Activated CD8-positive, alpha-beta T cell treated with anti-CD3 and anti-CD28 coated beads for 36 hours (primary cell): ENCODE measurements at regions not wholly inside any gene's neighbourhood (a gene's known extent, or its start where the extent isn't known, plus 50 kb on each side); places are given as distances from the start of the nearest gene placed in this dataset.
"Not testable (repeated sequence)": the region's sequence is repeated elsewhere in the genome, so short reads cannot be mapped to it uniquely, and the experiment has no call there.

Experiments
- ATAC-seq: fragments of 200-7000 bp; cut with Tn5 transposase; one replicate; pipeline ENCODE4 v1.10.0; 2021; ENCODE audit warnings: mild to moderate bottlenecking, moderate library complexity
- CTCF ChIA-PET: fragments of 350-600 bp; sonication (Branson Sonifier 250); formaldehyde crosslinking; loops from one replicate; lab custom pipeline; 2021; ENCODE audit warnings: antibody characterized with exemption; lab: Charles Lee
- POLR2A ChIA-PET: fragments of 350-600 bp; sonication (Branson Sonifier 250); formaldehyde crosslinking; loops from one replicate; lab custom pipeline; 2021; ENCODE audit warnings: antibody characterized with exemption; lab: Charles Lee
- DNase-seq: peaks from one replicate; pipeline ENCODE4 v3.0.0-alpha.2; 2020
- H3K27ac Mint-ChIP-seq: one replicate; pipeline ENCODE4 v1.8.0; 2021; ENCODE audit warnings: mild to moderate bottlenecking, mixed read lengths
- H3K27me3 Mint-ChIP-seq: one replicate; pipeline ENCODE4 v1.8.0; 2021; ENCODE audit warnings: mixed read lengths
- H3K36me3 Mint-ChIP-seq: one replicate; pipeline ENCODE4 v1.8.0; 2021; ENCODE audit warnings: low read depth, mixed read lengths
- H3K4me1 Mint-ChIP-seq: one replicate; pipeline ENCODE4 v1.8.0; 2021; ENCODE audit warnings: low read depth, mixed read lengths
- H3K4me3 Mint-ChIP-seq: one replicate; pipeline ENCODE4 v1.8.0; 2021; ENCODE audit warnings: mild to moderate bottlenecking, moderate library complexity, mixed read lengths
- H3K9me3 Mint-ChIP-seq: one replicate; pipeline ENCODE4 v1.8.0; 2021; ENCODE audit warnings: mixed read lengths
- CTCF ChIP-seq: fragments of 200-600 bp; IDR thresholded peaks from one replicate; pipeline ENCODE4 v1.8.0; 2022; ENCODE audit warnings: antibody characterized with exemption, mild to moderate bottlenecking
- intact Hi-C: fragments of 100-400 bp; cut with micrococcal nuclease; formaldehyde crosslinking; loops from one replicate; pipeline ENCODE4 v1.10.0; 2022

- DNase-seq: no peak
- Mint-ChIP-seq H3K36me3 (peaks cover 6% of the 10 kb centered on the region), H3K9me3 (peaks cover 9% of the 10 kb centered on the region), H3K27me3 (no peaks in the 10 kb centered on the region), H3K4me1 (peaks cover 6% of the 10 kb centered on the region), H3K4me3 (no peak overlapping the region), H3K27ac (no peak overlapping the region)
- ChIA-PET POLR2A (no interaction called here), CTCF (interaction anchor here (0.7 kb wide), 1 partner anchor 15 kb away, joined by 3 read pairs; no protein-coding TSS in a partner anchor)
- intact Hi-C loops: no loop called here
- TF ChIP-seq CTCF: no peak
- no peak for ATAC-seq
Measured at GRCh38 chr4:123652476-123652875, 255.9 kb downstream of the SPRY1 start.

- H3K9me3 Mint-ChIP-seq: peaks cover 9% of the 10 kb centered on the region
- TF ChIP-seq CTCF: no peak
- peaks cover 7% of the 10 kb centered on the region for H3K36me3 Mint-ChIP-seq
- no peak overlapping the region for H3K4me3 Mint-ChIP-seq
- intact Hi-C loops: no loop called here
- H3K27ac Mint-ChIP-seq: no peak overlapping the region
- CTCF ChIA-PET: interaction anchor here (0.7 kb wide), 1 partner anchor 16 kb away, joined by 3 read pairs; no protein-coding TSS in a partner anchor
- POLR2A ChIA-PET: no interaction called here
- no peak for ATAC-seq
- DNase-seq: no peak
- H3K27me3 Mint-ChIP-seq: no peaks in the 10 kb centered on the region
- H3K4me1 Mint-ChIP-seq: peaks cover 13% of the 10 kb centered on the region
Measured at GRCh38 chr4:123653236-123653635, 256.6 kb downstream of the SPRY1 start.

GRCh38 chr4:123656746-123657294, 260.2 kb downstream of the SPRY1 start:
- H3K36me3 Mint-ChIP-seq, H3K9me3 Mint-ChIP-seq, DNase-seq, H3K27ac Mint-ChIP-seq, POLR2A ChIA-PET, ATAC-seq, intact Hi-C loops, H3K4me3 Mint-ChIP-seq, H3K27me3 Mint-ChIP-seq: not testable (repeated sequence)
- H3K4me1 Mint-ChIP-seq: peaks cover 15% of the 10 kb centered on the region
- CTCF ChIA-PET: interaction anchor here (0.9 kb wide), 1 partner anchor 263 kb away, joined by 3 read pairs; no protein-coding TSS in a partner anchor

GRCh38 chr4:123657606-123658005, 261.0 kb downstream of the SPRY1 start:
- intact Hi-C loops, H3K27ac Mint-ChIP-seq, H3K9me3 Mint-ChIP-seq, H3K36me3 Mint-ChIP-seq, H3K27me3 Mint-ChIP-seq, H3K4me3 Mint-ChIP-seq, POLR2A ChIA-PET: not testable (repeated sequence)
- DNase-seq (peak; percentile 20), ATAC-seq (peak; percentile 71)
- CTCF ChIA-PET: interaction anchor here (0.9 kb wide), 1 partner anchor 264 kb away, joined by 3 read pairs; no protein-coding TSS in a partner anchor
- peaks cover 15% of the 10 kb centered on the region for H3K4me1 Mint-ChIP-seq

- ChIA-PET POLR2A (interaction anchor here (1.2 kb wide), 1 partner anchor 262 kb away, joined by 3 read pairs; no protein-coding TSS in a partner anchor), CTCF (interaction anchor here (1.0 to 4.2 kb wide), 4 partner anchors 10 to 268 kb away, joined by 3 to 31 read pairs (median 9); no protein-coding TSS in a partner anchor)
- no peak for DNase-seq
- Mint-ChIP-seq H3K36me3 (peaks cover 7% of the 10 kb centered on the region), H3K27ac (no peak overlapping the region), H3K9me3 (peaks cover 9% of the 10 kb centered on the region), H3K4me3 (no peak overlapping the region), H3K4me1 (peaks cover 15% of the 10 kb centered on the region), H3K27me3 (no peaks in the 10 kb centered on the region)
- intact Hi-C loops: no loop called here
- TF ChIP-seq CTCF: no peak
- no peak for ATAC-seq
Measured at GRCh38 chr4:123659262-123659661, 262.7 kb downstream of the SPRY1 start.

GRCh38 chr4:123659730-123660129, 263.1 kb downstream of the SPRY1 start:
- H3K4me1 Mint-ChIP-seq: peaks cover 15% of the 10 kb centered on the region
- ChIA-PET CTCF (interaction anchor here (0.7 to 4.2 kb wide), 7 partner anchors 10 to 557 kb away, joined by 3 to 31 read pairs (median 4); partner anchors contain the start of gene SPRY1), POLR2A (no interaction called here)
- H3K9me3 Mint-ChIP-seq: peaks cover 9% of the 10 kb centered on the region
- peak; percentile 60 for ATAC-seq
- DNase-seq: no peak
- H3K4me3 Mint-ChIP-seq: no peak overlapping the region
- H3K36me3 Mint-ChIP-seq: peaks cover 7% of the 10 kb centered on the region
- intact Hi-C loops: loop anchor here (5.0 kb wide), 1 partner anchor 262 kb away; the partner anchor contains the start of gene SPRY1
- no peak overlapping the region for H3K27ac Mint-ChIP-seq
- no peaks in the 10 kb centered on the region for H3K27me3 Mint-ChIP-seq
- TF ChIP-seq CTCF: no peak
